ENCODE measurements at regions not wholly inside any gene's neighbourhood (a gene's known extent, or its start where the extent isn't known, plus 50 kb on each side); places are given as distances from the start of the nearest gene placed in this dataset.

GRCh38 chr9:19583890-19584289, 175.1 kb downstream of the ACER2 start:
- no peak for TF ChIP-seq CTCF (conservative IDR thresholded peaks at IDR 0.05; ENCODE audit: low read depth, low read length)

DNA sequence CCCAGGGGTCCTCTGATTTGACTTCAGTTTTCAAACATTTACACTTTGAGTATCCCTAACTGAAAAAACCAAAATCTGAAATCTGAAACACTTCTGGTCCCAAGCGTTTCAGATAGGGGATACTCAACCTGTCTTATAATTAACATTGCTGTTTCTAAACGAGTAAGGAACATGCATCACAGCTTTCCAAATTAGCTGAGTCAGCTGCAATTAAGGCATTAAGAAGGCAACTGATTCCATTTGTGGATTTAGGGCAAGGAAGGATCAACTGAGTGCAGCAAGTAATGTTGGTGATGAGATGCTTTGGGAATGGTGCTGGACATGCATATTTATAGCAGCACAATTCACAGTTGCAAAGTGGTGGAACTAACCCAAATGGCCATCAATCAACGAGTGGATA, 168.6 kb downstream of the ACER2 start:
- no peak overlapping the region for H3K4me3 ChIP-seq (ENCODE audit: low read length)
- no peak for TF ChIP-seq CTCF (conservative IDR thresholded peaks at IDR 0.05; ENCODE audit: low read depth, low read length)
- no peak for DNase-seq (ENCODE audit: low read depth)

More at GRCh38 chr9:19583890-19584289, 175.1 kb downstream of the ACER2 start:
- H3K4me3 ChIP-seq (ENCODE audit: low read length): no peak overlapping the region
- DNase-seq (ENCODE audit: low read depth): no peak

DNA sequence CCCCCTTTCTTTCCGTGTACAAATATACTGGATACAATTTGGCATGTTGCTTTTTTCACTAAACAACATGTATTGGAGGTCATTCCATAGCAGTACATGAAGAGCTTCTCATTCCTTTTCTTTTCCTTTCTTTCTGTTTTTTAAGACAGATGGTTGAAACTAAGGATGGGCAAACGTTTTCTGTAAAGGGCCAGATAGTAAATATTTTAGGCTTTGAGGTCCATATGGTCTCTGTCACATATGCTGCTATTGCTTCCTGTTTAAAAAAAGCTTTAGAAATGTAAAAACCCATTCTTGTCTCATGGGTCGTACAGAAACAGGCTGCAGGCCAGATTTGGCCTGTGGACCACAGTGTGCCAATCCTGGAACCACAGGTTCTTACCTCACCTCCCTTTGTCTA, 160.1 kb downstream of the ACER2 start:
- no peak overlapping the region for H3K4me3 ChIP-seq (ENCODE audit: low read length)
- TF ChIP-seq CTCF (conservative IDR thresholded peaks at IDR 0.05; ENCODE audit: low read depth, low read length): no peak
- DNase-seq (ENCODE audit: low read depth): no peak

DNA sequence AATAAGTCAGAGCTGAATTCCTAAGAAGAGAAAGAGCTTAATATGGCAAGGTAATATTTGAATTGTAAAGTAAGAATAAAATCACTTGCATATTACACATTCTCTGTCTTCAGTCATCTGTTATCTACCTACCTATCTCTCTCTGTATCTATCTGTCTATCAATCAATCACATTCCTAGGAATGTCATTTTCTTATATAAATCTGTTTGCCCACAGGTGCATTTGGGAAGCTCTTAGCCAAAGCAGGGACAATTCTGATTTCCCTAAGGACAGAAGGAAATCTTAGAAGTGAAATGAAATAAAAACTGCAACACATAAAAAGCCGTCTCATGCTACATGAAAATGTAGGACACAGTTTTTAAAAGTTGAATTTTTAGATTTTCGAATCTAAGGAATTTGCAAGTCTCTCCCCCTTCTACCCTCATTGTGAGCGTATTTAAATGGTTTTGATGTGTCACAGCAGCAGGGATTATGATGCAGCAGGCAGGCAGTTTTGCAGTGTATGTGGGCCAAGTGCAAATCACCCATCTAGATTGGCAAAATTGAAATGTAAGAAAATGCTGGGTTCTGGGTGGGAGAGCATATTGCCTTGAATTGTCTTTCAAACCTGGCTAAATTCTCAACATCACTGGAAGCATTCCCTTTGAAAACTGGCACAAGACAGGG, 155.7 kb downstream of the ACER2 start:
- TF ChIP-seq CTCF (conservative IDR thresholded peaks at IDR 0.05; ENCODE audit: low read depth, low read length): no peak
- no peak overlapping the region for H3K4me3 ChIP-seq (ENCODE audit: low read length)
- DNase-seq (ENCODE audit: low read depth): no peak

- no peak overlapping the region for H3K4me3 ChIP-seq (ENCODE audit: low read length)
- TF ChIP-seq CTCF (conservative IDR thresholded peaks at IDR 0.05; ENCODE audit: low read depth, low read length): no peak
- DNase-seq (ENCODE audit: low read depth): no peak
Measured at GRCh38 chr9:19555214-19555613, 146.4 kb downstream of the ACER2 start.

- no peak for TF ChIP-seq CTCF (conservative IDR thresholded peaks at IDR 0.05; ENCODE audit: low read depth, low read length)
- no peak for DNase-seq (ENCODE audit: low read depth)
- no peak overlapping the region for H3K4me3 ChIP-seq (ENCODE audit: low read length)
Measured at GRCh38 chr9:19554529-19554928, 145.7 kb downstream of the ACER2 start.

- no peak for TF ChIP-seq CTCF (conservative IDR thresholded peaks at IDR 0.05; ENCODE audit: low read depth, low read length)
- no peak overlapping the region for H3K4me3 ChIP-seq (ENCODE audit: low read length)
- no peak for DNase-seq (ENCODE audit: low read depth)
Measured at GRCh38 chr9:19553441-19553840, 144.6 kb downstream of the ACER2 start.
